ENCODE measurements at regions not wholly inside any gene's neighbourhood (a gene's known extent, or its start where the extent isn't known, plus 50 kb on each side); places are given as distances from the start of the nearest gene placed in this dataset.

DNA sequence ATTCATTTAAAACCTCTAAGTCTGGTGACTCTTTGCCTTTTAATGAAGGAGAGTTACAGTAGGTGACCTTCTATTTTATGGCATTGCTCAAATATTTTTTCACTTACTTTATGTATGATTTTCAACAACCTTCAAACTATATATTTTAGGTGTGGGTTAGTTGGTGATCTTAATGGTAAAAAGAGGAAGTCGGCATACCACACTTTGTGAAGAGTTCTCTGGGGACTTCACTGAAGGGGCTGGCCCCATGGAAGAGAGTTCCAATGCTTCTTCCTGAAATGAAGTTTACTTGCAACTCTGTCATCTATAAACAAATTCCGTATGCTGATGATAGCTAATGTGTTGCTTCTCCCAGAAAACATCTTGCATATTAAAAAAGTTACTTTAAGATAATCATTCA, 647.0 kb upstream of the SGO1 start:
- TF ChIP-seq CTCF (IDR thresholded peaks at IDR 0.05) (no peak), EZH2 (IDR thresholded peaks at IDR 0.05) (no peak)
